Gastroesophageal sphincter (tissue), 4 donors: ENCODE measurements at regions not wholly inside any gene's neighbourhood (a gene's known extent, or its start where the extent isn't known, plus 50 kb on each side); places are given as distances from the start of the nearest gene placed in this dataset.

Experiments used
- ATAC-seq: fragments of 150-250 bp; one replicate; pipeline ENCODE4 v1.9.1; 2016; ENCODE audit warnings: mild to moderate bottlenecking, moderate library complexity
- H3K27ac ChIP-seq, 4 donors: fragments of 200-600 bp; sonication (generic) in 3 of 4; 1 replicate in 3 of 4; 2 replicates in 1 of 4; pipeline ENCODE4 v1.5.1; 2016 to 2019
- H3K27me3 ChIP-seq: fragments of 200-600 bp; sonication (generic); one replicate; pipeline ENCODE4 v1.5.1; 2019
- H3K36me3 ChIP-seq, 2 donors: fragments of 200-600 bp; sonication (generic); one replicate each; pipeline ENCODE4 v1.5.1; 2019; ENCODE audit warnings: control low read depth in 1 of 2
- H3K4me1 ChIP-seq, 3 donors: fragments of 200-600 bp; sonication (generic); 1 replicate in 2 of 3; 2 replicates in 1 of 3; pipeline ENCODE4 v1.5.1; 2016 to 2019; ENCODE audit warnings: control low read depth in 2 of 3
- H3K4me3 ChIP-seq, 2 donors: fragments of 200-600 bp; sonication (generic); one replicate each; pipeline ENCODE4 v1.5.1; 2019; ENCODE audit warnings: mild to moderate bottlenecking in 1 of 2, moderate library complexity in 1 of 2
- H3K9me3 ChIP-seq, 3 donors: fragments of 200-600 bp; sonication (generic); one replicate each; pipeline ENCODE4 v1.5.1; 2017 to 2019; ENCODE audit warnings: control low read depth in 2 of 3
- CTCF ChIP-seq, 4 experiments: fragments of 200-600 bp in 2 of 4; fragments of 450-650 bp in 2 of 4; sonication (generic) in 1 of 4; IDR thresholded peaks; one replicate each; pipeline ENCODE4 v1.5.1; 2017 to 2019; ENCODE audit warnings: antibody characterized with exemption in 4 of 4, mild to moderate bottlenecking in 2 of 4, moderate library complexity in 2 of 4
- EP300 ChIP-seq: sonication (generic); formaldehyde crosslinking; IDR thresholded peaks from one replicate; pipeline ENCODE4 v1.6.1; 2017; ENCODE audit warnings: antibody characterized with exemption, mild to moderate bottlenecking
- POLR2A ChIP-seq, 2 donors: fragments of 450-650 bp; IDR thresholded peaks; one replicate each; pipeline ENCODE4 v1.6.1; 2017; ENCODE audit warnings: antibody characterized with exemption in 2 of 2, mild to moderate bottlenecking in 2 of 2, moderate library complexity in 1 of 2
- POLR2AphosphoS5 ChIP-seq: sonication (generic); formaldehyde crosslinking; IDR thresholded peaks from one replicate; pipeline ENCODE4 v1.6.1; 2017; ENCODE audit warnings: antibody characterized with exemption
- WGBS, 2 donors: methylation state at CpG; one replicate each; pipeline ENCODE4 v1.1.5; 2018; ENCODE audit warnings: low coverage in 1 of 2; 5-methylcytosine and 5-hydroxymethylcytosine counted together

- TF ChIP-seq POLR2AphosphoS5 = no peak
- TF ChIP-seq CTCF (IDR thresholded peaks at IDR 0.05) = no peak
- no peak overlapping the region for H3K27ac ChIP-seq
- no peaks in the 10 kb centered on the region for H3K36me3 ChIP-seq
- no peaks in the 10 kb centered on the region for H3K9me3 ChIP-seq
- no peak overlapping the region for H3K4me3 ChIP-seq
- H3K4me1 ChIP-seq = peaks cover 0 to 10% (median 6%) of the 10 kb centered on the region in 3 donors
- 27 to 54% methylated on average over 4 to 5 of the region's 5 CpGs for WGBS, 2 donors
- H3K27me3 ChIP-seq = no peaks in the 10 kb centered on the region
- ATAC-seq = no peak
These were observed 361.8 kb upstream of the ZMIZ1 start for GRCh38 chr10:78706726-78707540.

GRCh38 chr10:78707745-78708144 lies 361.0 kb upstream of the ZMIZ1 start:
- no peak for TF ChIP-seq CTCF (IDR thresholded peaks at IDR 0.05)
- no peak for TF ChIP-seq EP300
- no peak for TF ChIP-seq POLR2A (IDR thresholded peaks at IDR 0.05)
- no peak for TF ChIP-seq POLR2AphosphoS5
- Histone ChIP-seq H3K9me3 (no peaks in the 10 kb centered on the region), H3K27me3 (no peaks in the 10 kb centered on the region), H3K4me3 (no peak overlapping the region), H3K36me3 (no peaks in the 10 kb centered on the region), H3K27ac (no peak overlapping the region), H3K4me1 (peaks cover 0 to 10% (median 6%) of the 10 kb centered on the region in 3 donors)
- 75 to 78% methylated on average over 1 to 4 of the region's 4 CpGs for WGBS, 2 donors
- ATAC-seq = no peak

GRCh38 chr10:78712147-78712546 lies 356.6 kb upstream of the ZMIZ1 start:
- H3K4me1 ChIP-seq = peaks cover 0 to 5% (median under 1%) of the 10 kb centered on the region in 3 donors
- H3K4me3 ChIP-seq = no peak overlapping the region
- H3K9me3 ChIP-seq = no peaks in the 10 kb centered on the region
- ATAC-seq = no peak
- no peaks in the 10 kb centered on the region for H3K36me3 ChIP-seq
- TF ChIP-seq POLR2A (IDR thresholded peaks at IDR 0.05) (no peak), CTCF (IDR thresholded peaks at IDR 0.05) (no peak), POLR2AphosphoS5 (no peak), EP300 (no peak)
- no peak overlapping the region for H3K27ac ChIP-seq
- no peaks in the 10 kb centered on the region for H3K27me3 ChIP-seq
- WGBS, 2 donors = 83 to 96% methylated on average over 3 of the region's 3 CpGs

- TF ChIP-seq EP300 = no peak
- TF ChIP-seq POLR2A (IDR thresholded peaks at IDR 0.05) = no peak
- no peak for TF ChIP-seq CTCF (IDR thresholded peaks at IDR 0.05)
- no peak for TF ChIP-seq POLR2AphosphoS5
- H3K9me3 ChIP-seq = no peaks in the 10 kb centered on the region
- H3K27me3 ChIP-seq = no peaks in the 10 kb centered on the region
- ATAC-seq = no peak
- H3K4me3 ChIP-seq = no peak overlapping the region
- H3K27ac ChIP-seq = no peak overlapping the region
- 69 to 85% methylated on average over 2 to 3 of the region's 3 CpGs for WGBS, 2 donors
- no peaks in the 10 kb centered on the region for H3K36me3 ChIP-seq
- peaks cover 0 to 20% (median 4%) of the 10 kb centered on the region in 3 donors for H3K4me1 ChIP-seq
These were observed 355.1 kb upstream of the ZMIZ1 start for GRCh38 chr10:78713659-78714058.

GRCh38 chr10:78714225-78714624 lies 354.5 kb upstream of the ZMIZ1 start:
- ATAC-seq = no peak
- H3K36me3 ChIP-seq = no peaks in the 10 kb centered on the region
- WGBS, 2 donors = 75 to 100% methylated on average over 1 to 2 of the region's 2 CpGs
- no peaks in the 10 kb centered on the region for H3K9me3 ChIP-seq
- H3K4me3 ChIP-seq = no peak overlapping the region
- H3K4me1 ChIP-seq = peaks cover 0 to 21% (median 4%) of the 10 kb centered on the region in 3 donors
- H3K27ac ChIP-seq = no peak overlapping the region
- H3K27me3 ChIP-seq = no peaks in the 10 kb centered on the region
- no peak for TF ChIP-seq POLR2A (IDR thresholded peaks at IDR 0.05)
- no peak for TF ChIP-seq EP300
- TF ChIP-seq CTCF (IDR thresholded peaks at IDR 0.05) = no peak
- no peak for TF ChIP-seq POLR2AphosphoS5
